ENCODE measurements at regions not wholly inside any gene's neighbourhood (a gene's known extent, or its start where the extent isn't known, plus 50 kb on each side); places are given as distances from the start of the nearest gene placed in this dataset.

- Histone ChIP-seq H3K4me1 (ENCODE audit: control insufficient read depth in 1 of 2, insufficient read depth in 2 of 2, low read length in 2 of 2) (no peaks in the 10 kb centered on the region), H3K4me2 (ENCODE audit: low read length) (no peak overlapping the region), H4K20me1 (ENCODE audit: insufficient read depth) (no peaks in the 10 kb centered on the region), H3K9ac (ENCODE audit: low read length) (no peak overlapping the region), H3K36me3 (ENCODE audit: control insufficient read depth in 1 of 2, insufficient read depth in 2 of 2, low read length in 2 of 2) (no peaks in the 10 kb centered on the region), H3K9me3 (ENCODE audit: control insufficient read depth in 1 of 2, insufficient read depth in 1 of 2, low read depth in 1 of 2, low read length in 2 of 2) (no peaks in the 10 kb centered on the region), H2AFZ (ENCODE audit: low read depth, low read length, poor library complexity, severe bottlenecking) (no peak overlapping the region), H3K79me2 (ENCODE audit: insufficient read depth, low read length) (no peaks in the 10 kb centered on the region), H3K27ac (ENCODE audit: low read depth, low read length) (no peak overlapping the region), H3K27me3 (ENCODE audit: insufficient read depth, low read length) (no peaks in the 10 kb centered on the region), H3K9me2 (ENCODE audit: insufficient read depth) (no peaks in the 10 kb centered on the region), H3K4me3 (replicated peaks in 1 of 2; ENCODE audit: low read depth in 1 of 2, low read length in 2 of 2) (no peak overlapping the region)
- DNase-seq (ENCODE audit: low read depth, low spot score) (no peak), ATAC-seq (no peak)
- ChIA-PET RAD21 (ENCODE audit: low non-redundant PET in 1 of 2, low total read pairs in 2 of 2, uncharacterized antibody in 2 of 2, unreplicated experiment in 2 of 2) (no interaction called here), CTCF (no interaction called here), POLR2A (no interaction called here)
- intact Hi-C loops (cut with micrococcal nuclease), result no loop called here
- no TSS peak for BruUV-seq (replicated peaks)
- no peak for TF ChIP-seq ATF3 (IDR thresholded peaks at IDR 0.05)
- TF ChIP-seq, protein P1, sequence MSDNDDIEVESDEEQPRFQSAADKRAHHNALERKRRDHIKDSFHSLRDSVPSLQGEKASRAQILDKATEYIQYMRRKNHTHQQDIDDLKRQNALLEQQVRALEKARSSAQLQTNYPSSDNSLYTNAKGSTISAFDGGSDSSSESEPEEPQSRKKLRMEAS (IDR thresholded peaks at IDR 0.05), result no peak
- no peak for TF ChIP-seq POLR2AphosphoS5 (IDR thresholded peaks at IDR 0.05; ENCODE audit: low read depth, low read length)
- TF ChIP-seq ELF1 (IDR thresholded peaks at IDR 0.05; ENCODE audit: borderline replicate concordance, low read depth), result no peak
- no peak for TF ChIP-seq ZBTB33 (IDR thresholded peaks at IDR 0.05; ENCODE audit: extremely low read depth, insufficient replicate concordance, low read length)
- no peak for TF ChIP-seq TCF7L2 (IDR thresholded peaks at IDR 0.05; ENCODE audit: borderline replicate concordance, extremely low read depth, insufficient read depth, insufficient read length)
- TF ChIP-seq JUND (IDR thresholded peaks at IDR 0.05), result no peak
- TF ChIP-seq, protein P2, sequence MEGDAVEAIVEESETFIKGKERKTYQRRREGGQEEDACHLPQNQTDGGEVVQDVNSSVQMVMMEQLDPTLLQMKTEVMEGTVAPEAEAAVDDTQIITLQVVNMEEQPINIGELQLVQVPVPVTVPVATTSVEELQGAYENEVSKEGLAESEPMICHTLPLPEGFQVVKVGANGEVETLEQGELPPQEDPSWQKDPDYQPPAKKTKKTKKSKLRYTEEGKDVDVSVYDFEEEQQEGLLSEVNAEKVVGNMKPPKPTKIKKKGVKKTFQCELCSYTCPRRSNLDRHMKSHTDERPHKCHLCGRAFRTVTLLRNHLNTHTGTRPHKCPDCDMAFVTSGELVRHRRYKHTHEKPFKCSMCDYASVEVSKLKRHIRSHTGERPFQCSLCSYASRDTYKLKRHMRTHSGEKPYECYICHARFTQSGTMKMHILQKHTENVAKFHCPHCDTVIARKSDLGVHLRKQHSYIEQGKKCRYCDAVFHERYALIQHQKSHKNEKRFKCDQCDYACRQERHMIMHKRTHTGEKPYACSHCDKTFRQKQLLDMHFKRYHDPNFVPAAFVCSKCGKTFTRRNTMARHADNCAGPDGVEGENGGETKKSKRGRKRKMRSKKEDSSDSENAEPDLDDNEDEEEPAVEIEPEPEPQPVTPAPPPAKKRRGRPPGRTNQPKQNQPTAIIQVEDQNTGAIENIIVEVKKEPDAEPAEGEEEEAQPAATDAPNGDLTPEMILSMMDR (IDR thresholded peaks at IDR 0.05 in 2 of 3, conservative IDR thresholded peaks at IDR 0.05 in 1 of 3; ENCODE audit: borderline replicate concordance in 1 of 3, insufficient read depth in 1 of 3, low read depth in 2 of 3, low read length in 2 of 3), result no peak
- TF ChIP-seq SRF (IDR thresholded peaks at IDR 0.05; ENCODE audit: low read depth), result no peak
- no peak for TF ChIP-seq ZFX (IDR thresholded peaks at IDR 0.05)
- TF ChIP-seq ZNF274 (IDR thresholded peaks at IDR 0.05; ENCODE audit: low read depth, low read length), result no peak
- no peak for TF ChIP-seq FOSL1 (IDR thresholded peaks at IDR 0.05; ENCODE audit: low read depth)
- TF ChIP-seq EZH2 (IDR thresholded peaks at IDR 0.05), result no peak
- TF ChIP-seq CBX3 (IDR thresholded peaks at IDR 0.05; ENCODE audit: low read depth), result no peak
- no peak for TF ChIP-seq YY1 (IDR thresholded peaks at IDR 0.05; ENCODE audit: extremely low read depth, insufficient replicate concordance, low read depth, low read length)
- TF ChIP-seq RAD21 (IDR thresholded peaks at IDR 0.05; ENCODE audit: low read depth), result no peak
- no peak for TF ChIP-seq SP1 (IDR thresholded peaks at IDR 0.05; ENCODE audit: low read depth)
- no peak for TF ChIP-seq EGR1 (IDR thresholded peaks at IDR 0.05; ENCODE audit: low read depth)
- TF ChIP-seq CEBPB (IDR thresholded peaks at IDR 0.05; ENCODE audit: low read depth), result no peak
Observed at GRCh38 chr5:110203661-110204060, 513.9 kb downstream of the MAN2A1 start.
